WI38 (cell line): ENCODE measurements at regions not wholly inside any gene's neighbourhood (a gene's known extent, or its start where the extent isn't known, plus 50 kb on each side); places are given as distances from the start of the nearest gene placed in this dataset.

Experiments
- H3K4me3 ChIP-seq: 2 replicates; pipeline ENCODE4 v1.5.1; 2011; ENCODE audit warnings: low read depth, mild to moderate bottlenecking, control low read depth, low read length
- CTCF ChIP-seq: IDR thresholded peaks from 2 replicates; pipeline ENCODE4 v1.5.1; 2012; ENCODE audit warnings: low read depth, mild to moderate bottlenecking, control low read depth, low read length

DNA sequence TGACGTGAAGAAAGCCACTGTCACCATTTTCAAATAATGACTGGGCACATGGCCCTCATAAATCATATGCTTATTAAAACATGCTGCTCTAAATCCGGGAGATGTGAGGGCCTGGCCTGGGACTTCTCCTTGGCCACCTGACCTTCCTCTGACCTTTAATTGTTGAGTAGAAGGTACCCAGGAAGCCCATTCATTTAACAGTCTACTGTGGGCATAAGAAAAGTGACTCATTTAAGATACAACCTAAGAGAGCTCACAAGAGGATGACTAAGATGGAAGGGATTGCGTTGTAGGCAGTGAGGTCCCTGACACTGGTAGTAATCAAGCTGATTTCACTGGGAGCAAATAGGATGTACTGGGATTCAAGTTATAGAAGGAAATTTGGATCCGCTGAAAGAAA lies 203.4 kb upstream of the GPR26 start:
- no peak for TF ChIP-seq CTCF
- no peak overlapping the region for H3K4me3 ChIP-seq

DNA sequence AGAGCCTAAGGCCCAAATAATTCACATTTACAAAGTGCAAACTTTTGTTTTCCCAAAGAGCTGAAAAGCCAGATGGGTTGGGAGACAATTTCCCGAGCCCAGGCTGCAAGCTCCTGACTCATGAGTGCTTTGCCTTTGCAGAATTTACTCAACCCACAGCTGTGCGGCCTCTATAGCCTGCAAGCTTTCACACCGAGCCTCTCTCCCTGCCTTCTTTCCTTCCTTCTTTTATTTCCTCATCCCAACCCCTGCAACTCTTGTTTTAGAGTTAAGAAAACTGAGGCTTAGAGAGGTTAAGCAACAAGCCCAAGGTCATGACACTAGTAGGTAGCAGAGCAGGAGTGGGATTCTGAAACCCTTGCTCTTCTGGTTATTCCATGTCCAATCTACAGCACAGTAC lies 203.0 kb upstream of the GPR26 start:
- TF ChIP-seq CTCF: no peak
- no peak overlapping the region for H3K4me3 ChIP-seq

DNA sequence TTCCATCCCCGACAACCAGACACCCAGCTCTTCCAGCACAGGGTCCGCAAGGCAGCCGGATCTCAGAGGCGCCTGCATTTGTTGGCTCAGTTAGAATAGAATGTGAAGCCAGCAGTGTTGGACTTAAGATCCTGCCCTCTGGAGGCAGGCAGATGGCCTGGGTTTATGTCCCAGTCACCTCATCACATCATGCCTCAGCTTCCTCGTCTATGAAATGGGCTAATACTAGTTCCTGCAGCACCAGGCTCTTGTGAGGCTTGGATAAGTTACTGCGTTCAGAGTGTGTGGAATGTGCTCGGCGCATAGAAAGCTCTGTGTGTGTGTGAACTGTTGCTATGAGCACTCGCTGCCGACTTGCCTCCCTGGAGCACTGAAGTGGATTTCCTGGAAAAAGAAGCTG lies 202.5 kb upstream of the GPR26 start:
- TF ChIP-seq CTCF: no peak

DNA sequence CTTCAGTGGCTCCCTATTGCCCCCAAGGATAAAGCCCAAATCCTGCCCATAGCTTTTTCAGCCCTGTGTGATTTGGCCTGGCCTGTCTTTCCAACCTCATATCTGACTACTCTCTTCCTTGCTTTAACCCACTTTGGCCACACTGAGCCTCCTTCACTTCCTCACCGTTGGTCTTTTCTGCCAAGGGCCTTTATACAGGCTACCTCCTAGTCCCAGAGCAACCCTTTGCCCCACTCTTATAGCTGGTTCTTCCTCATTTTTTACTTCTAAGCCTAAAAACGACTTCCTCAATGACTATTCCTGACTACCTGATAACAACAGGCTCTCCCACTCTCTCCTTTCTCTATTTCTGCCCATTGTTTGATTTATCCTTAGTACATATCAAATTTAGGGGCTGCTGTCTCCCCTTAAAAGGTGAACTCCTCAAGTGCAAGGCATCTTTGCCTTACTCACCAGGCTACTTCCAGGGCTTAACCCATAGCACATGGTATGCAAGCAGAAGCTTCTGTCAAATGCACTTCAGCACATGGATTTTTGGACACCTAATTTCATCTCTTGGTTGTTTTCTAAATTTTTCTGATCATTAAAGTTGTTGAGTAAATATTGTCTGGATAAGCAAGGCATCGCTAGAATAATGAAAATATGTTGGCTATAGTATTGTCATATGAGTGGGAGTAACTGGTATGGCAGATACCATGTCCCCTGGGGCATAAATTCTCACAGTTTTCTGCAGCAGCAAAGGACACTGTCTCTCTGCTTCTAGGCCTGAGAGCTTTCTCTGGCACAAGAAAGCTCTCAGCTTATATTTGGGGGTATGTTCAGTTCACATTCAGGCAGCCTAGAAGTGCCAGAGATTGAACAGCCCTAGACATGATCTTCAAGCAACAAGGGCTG lies 201.5 kb upstream of the GPR26 start:
- TF ChIP-seq CTCF: no peak
- H3K4me3 ChIP-seq: no peak overlapping the region

More for the DNA sequence above, 202.5 kb upstream of the GPR26 start:
- H3K4me3 ChIP-seq: no peak overlapping the region

DNA sequence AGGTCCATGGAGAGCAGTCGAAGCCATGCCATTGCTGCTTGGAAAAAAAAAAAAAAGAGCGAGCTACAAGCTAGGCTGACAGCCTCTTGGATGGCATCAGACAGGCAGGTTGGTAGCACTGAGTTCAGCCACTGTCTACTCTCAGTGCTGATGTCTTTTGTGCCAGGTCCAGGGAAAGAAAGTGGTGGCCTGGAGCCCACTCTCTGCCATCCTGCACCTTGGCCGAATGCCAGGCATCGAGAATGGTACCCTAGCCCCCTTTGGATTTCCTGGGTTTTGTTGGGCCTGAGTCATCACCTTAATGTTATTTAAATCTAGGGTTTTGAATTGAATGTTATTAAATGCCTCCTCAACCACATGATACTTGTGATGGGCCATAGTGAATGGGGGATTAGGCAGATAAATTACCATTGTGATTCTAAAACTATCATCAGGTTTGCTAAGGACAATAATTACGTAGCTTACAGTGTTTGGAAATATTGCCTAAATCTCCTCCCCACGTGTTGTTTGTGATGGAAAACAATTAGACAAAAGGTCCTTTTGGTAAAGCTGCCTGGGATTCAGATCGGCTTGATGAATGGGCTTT lies 195.7 kb upstream of the GPR26 start:
- no peak for TF ChIP-seq CTCF

GRCh38 chr10:123471811-123472210 lies 194.3 kb upstream of the GPR26 start:
- no peak overlapping the region for H3K4me3 ChIP-seq
- TF ChIP-seq CTCF: no peak

More for the DNA sequence above, 195.7 kb upstream of the GPR26 start:
- no peak overlapping the region for H3K4me3 ChIP-seq

GRCh38 chr10:123472606-123473005 lies 193.5 kb upstream of the GPR26 start:
- no peak for TF ChIP-seq CTCF
- H3K4me3 ChIP-seq: no peak overlapping the region
